GM12873 (cell line): ENCODE measurements at regions not wholly inside any gene's neighbourhood (a gene's known extent, or its start where the extent isn't known, plus 50 kb on each side); places are given as distances from the start of the nearest gene placed in this dataset.

Source experiments
- CTCF ChIP-seq: IDR thresholded peaks from 2 replicates; pipeline ENCODE4 v1.5.1; 2012; ENCODE audit warnings: low read depth, mild to moderate bottlenecking, moderate library complexity, low read length, control low read depth; ENCODE audit not compliant: insufficient read depth; ENCODE audit errors: missing control alignments

DNA sequence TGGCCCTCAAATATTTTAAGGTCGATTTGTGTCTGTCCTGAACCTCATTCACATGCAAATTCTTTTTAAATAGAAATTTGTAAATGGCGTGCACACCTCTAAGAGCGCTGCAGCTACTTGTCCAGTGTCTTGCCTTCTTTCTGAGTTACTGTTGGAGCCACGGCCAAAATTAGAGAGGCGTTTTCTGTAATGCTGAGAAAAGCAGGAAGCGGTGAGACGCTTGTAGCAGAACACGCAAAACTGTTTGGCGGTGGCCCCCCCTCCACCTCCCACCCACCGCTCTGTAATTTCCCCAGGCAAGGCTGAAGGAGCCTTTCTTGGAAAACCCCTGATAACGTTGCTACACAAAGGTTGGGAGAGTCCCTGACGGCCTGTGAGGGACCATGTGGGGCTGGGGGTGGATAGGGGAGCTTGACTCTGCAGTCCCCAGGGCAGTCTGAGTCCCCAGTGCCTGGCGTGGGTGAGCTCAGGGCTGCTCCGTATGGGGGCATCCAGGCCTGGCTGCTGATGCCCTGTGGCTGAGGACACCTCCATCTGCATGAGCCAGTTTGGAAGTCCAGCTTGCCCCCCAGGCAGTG, 96.5 kb downstream of the GADD45G start:
- no peak for TF ChIP-seq CTCF

- no peak for TF ChIP-seq CTCF
Measured at GRCh38 chr9:89702401-89702800, 97.6 kb downstream of the GADD45G start.

GRCh38 chr9:89705651-89706050, 100.8 kb downstream of the GADD45G start:
- no peak for TF ChIP-seq CTCF

DNA sequence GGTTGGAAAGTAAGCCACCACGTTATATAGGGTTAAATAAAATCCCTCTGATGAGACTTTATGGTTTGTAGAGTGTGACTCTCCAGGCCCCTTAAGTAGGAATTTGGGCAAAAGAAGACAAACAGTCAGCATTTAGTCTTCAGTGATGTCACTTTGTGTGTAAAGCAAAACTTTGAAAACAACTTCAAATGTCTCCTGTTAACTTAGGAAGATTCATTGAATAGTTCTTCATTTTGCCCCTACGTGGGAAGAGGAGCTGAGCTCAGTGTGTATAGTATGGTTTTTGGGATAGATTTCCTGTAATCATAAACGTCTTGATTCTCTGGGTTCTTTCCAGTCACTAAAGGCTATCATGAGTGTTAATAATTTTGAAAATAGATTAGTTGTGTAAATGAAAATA, 101.3 kb downstream of the GADD45G start:
- TF ChIP-seq CTCF, result no peak

- no peak for TF ChIP-seq CTCF
Measured at GRCh38 chr9:89706731-89707191, 101.9 kb downstream of the GADD45G start.

GRCh38 chr9:89710697-89711096, 105.9 kb downstream of the GADD45G start:
- TF ChIP-seq CTCF, result no peak

DNA sequence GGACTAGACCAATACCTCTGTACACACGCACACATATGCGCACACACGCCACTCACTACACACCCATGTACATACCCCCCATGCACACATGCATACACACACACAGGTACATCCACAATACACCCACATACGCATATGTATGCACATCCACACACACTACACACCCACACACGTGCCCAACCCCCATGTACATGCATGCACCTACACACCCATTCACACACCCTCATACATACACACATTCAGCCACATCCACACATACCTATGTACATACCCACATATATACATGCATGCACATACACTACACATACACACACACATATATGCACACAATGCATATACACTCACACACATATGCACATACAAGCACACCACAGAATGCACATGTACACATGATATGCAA, 107.1 kb downstream of the GADD45G start:
- TF ChIP-seq CTCF, result no peak
